Spleen (tissue), 11 donors: ENCODE measurements at regions not wholly inside any gene's neighbourhood (a gene's known extent, or its start where the extent isn't known, plus 50 kb on each side); places are given as distances from the start of the nearest gene placed in this dataset.

Source experiments
- DNase-seq: peaks from one replicate; pipeline ENCODE4 v3.0.0-alpha.2; 2020
- H3K27ac ChIP-seq, 8 donors: fragments of 200-600 bp; sonication (generic) in 7 of 8; 1 replicate in 4 of 8; 2 replicates in 4 of 8; pipeline versions ENCODE4 v1.5.0 to v1.8.0; 2016 to 2021; ENCODE audit warnings: inconsistent platforms in 4 of 8, mild to moderate bottlenecking in 4 of 8, moderate library complexity in 1 of 8
- H3K27me3 ChIP-seq, 7 donors: fragments of 200-600 bp; sonication (generic) in 6 of 7; replicated peaks in 1 of 7; 1 replicate in 4 of 7; 2 replicates in 3 of 7; pipeline versions ENCODE4 v1.5.0 to v1.8.0; 2016 to 2021; ENCODE audit warnings: inconsistent platforms in 3 of 7, mild to moderate bottlenecking in 1 of 7
- H3K36me3 ChIP-seq, 6 donors: fragments of 200-600 bp; sonication (generic) in 5 of 6; 1 replicate in 4 of 6; 2 replicates in 2 of 6; pipeline versions ENCODE4 v1.5.0 to v1.8.0; 2016 to 2021; ENCODE audit warnings: inconsistent platforms in 2 of 6
- H3K4me1 ChIP-seq, 6 donors: fragments of 200-600 bp; sonication (generic) in 5 of 6; 1 replicate in 3 of 6; 2 replicates in 3 of 6; pipeline versions ENCODE4 v1.5.0 to v1.8.0; 2016 to 2021; ENCODE audit warnings: inconsistent platforms in 3 of 6
- H3K4me3 ChIP-seq, 8 donors: fragments of 200-600 bp; sonication (generic) in 7 of 8; 1 replicate in 4 of 8; 2 replicates in 4 of 8; pipeline versions ENCODE4 v1.5.0 to v1.8.0; 2016 to 2021; ENCODE audit warnings: inconsistent platforms in 4 of 8, mild to moderate bottlenecking in 4 of 8, moderate library complexity in 2 of 8
- H3K9me3 ChIP-seq, 8 donors: fragments of 200-600 bp; sonication (generic) in 7 of 8; 1 replicate in 4 of 8; 2 replicates in 4 of 8; pipeline versions ENCODE4 v1.5.0 to v1.8.0; 2016 to 2021; ENCODE audit warnings: inconsistent platforms in 4 of 8
- CTCF ChIP-seq, 11 experiments: fragments of 200-600 bp in 7 of 11; fragments of 450-650 bp in 4 of 11; sonication (generic) in 4 of 11; IDR thresholded peaks in 8 of 11; conservative IDR thresholded peaks in 3 of 11; 1 replicate in 7 of 11; 2 replicates in 4 of 11; pipeline versions ENCODE4 v1.4.0 to v1.8.0; 2016 to 2021; ENCODE audit warnings: antibody characterized with exemption in 11 of 11, inconsistent platforms in 4 of 11, mild to moderate bottlenecking in 1 of 11
- POLR2A ChIP-seq, 3 donors: fragments of 450-650 bp; IDR thresholded peaks; one replicate each; pipeline ENCODE4 v1.5.1; 2017; ENCODE audit warnings: antibody characterized with exemption in 3 of 3, mild to moderate bottlenecking in 1 of 3
- POLR2AphosphoS5 ChIP-seq, 3 donors: sonication (generic); formaldehyde crosslinking; IDR thresholded peaks; one replicate each; pipeline ENCODE4 v1.5.1; 2017; ENCODE audit warnings: antibody characterized with exemption in 3 of 3
- WGBS, 5 donors: extraction: QIAGEN DNeasy Blood & Tissue Kit in 3 of 5; methylation state at CpG; one replicate each; pipeline versions ENCODE4 v1.1.5 to v1.1.7; 2013 to 2018; 5-methylcytosine and 5-hydroxymethylcytosine counted together
- intact Hi-C: fragments of 100-400 bp; cut with DNase I; formaldehyde crosslinking; loops from one replicate; pipeline ENCODE4 v1.15.0; 2023; ENCODE audit warnings: low total_unique reads
- donor health status: healthy with polysubstance abuse.
- donor health status: DM: no; HTN: no; CAD: no; lungs with moderate emphysema.
- donor health status: DM: no; HTN: no; CAD: no.
- donor health status: Bipolar disorder and iron deficiency.
- donor health status: healthy.
- donor health status: DM: no; HTN: no; CAD: no.
- donor health status: DM: yes; HTN: yes; CAD: no.

DNA sequence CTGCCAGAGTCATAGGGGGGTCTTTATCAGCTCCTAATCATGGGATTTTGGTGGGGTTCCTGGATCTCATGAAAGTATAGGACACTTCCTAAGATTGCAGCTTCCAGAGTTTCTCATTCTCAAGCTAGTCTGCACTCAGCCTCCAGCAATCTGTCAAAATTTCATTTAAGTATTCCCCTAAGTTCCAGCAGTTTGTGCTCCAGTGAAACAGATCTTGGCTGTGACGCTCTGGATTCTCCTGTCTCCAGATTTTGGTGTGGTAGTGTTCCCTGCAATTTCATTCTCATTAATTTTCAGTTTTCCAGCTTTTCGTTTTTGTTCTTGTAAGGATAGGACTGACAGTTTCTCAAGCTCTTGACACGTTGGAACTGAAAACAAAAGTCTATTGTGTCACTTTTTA is 908.9 kb upstream of the MIR17HG start:
- no peak overlapping the region for H3K27ac ChIP-seq
- H3K27me3 ChIP-seq, result no peaks in the 10 kb centered on the region
- H3K4me1 ChIP-seq, result no peaks in the 10 kb centered on the region
- intact Hi-C loops, result no loop called here
- 51 to 86% (median 66%) methylated on average over 3 of the region's 3 CpGs for WGBS, 5 donors
- H3K4me3 ChIP-seq, result no peak overlapping the region
- H3K9me3 ChIP-seq, result peaks cover 0 to 9% (median 0%) of the 10 kb centered on the region in 8 donors
- DNase-seq, result no peak
- TF ChIP-seq POLR2A (IDR thresholded peaks at IDR 0.05) (no peak), POLR2AphosphoS5 (IDR thresholded peaks at IDR 0.05) (no peak), CTCF (IDR thresholded peaks at IDR 0.05 in 8 of 11, conservative IDR thresholded peaks at IDR 0.05 in 3 of 11) (no peak)
- no peaks in the 10 kb centered on the region for H3K36me3 ChIP-seq

GRCh38 chr13:90443268-90443667 is 904.2 kb upstream of the MIR17HG start:
- H3K27ac ChIP-seq, result no peak overlapping the region
- H3K27me3 ChIP-seq, result no peaks in the 10 kb centered on the region
- intact Hi-C loops, result no loop called here
- no peak for DNase-seq
- H3K36me3 ChIP-seq, result no peaks in the 10 kb centered on the region
- H3K9me3 ChIP-seq, result peaks cover 0 to 6% (median 0%) of the 10 kb centered on the region in 8 donors
- 83 to 92% (median 84%) methylated on average over 3 of the region's 3 CpGs for WGBS, 5 donors
- TF ChIP-seq CTCF (IDR thresholded peaks at IDR 0.05 in 8 of 11, conservative IDR thresholded peaks at IDR 0.05 in 3 of 11), result no peak
- TF ChIP-seq POLR2AphosphoS5 (IDR thresholded peaks at IDR 0.05), result no peak
- no peak for TF ChIP-seq POLR2A (IDR thresholded peaks at IDR 0.05)
- H3K4me1 ChIP-seq, result no peaks in the 10 kb centered on the region
- no peak overlapping the region for H3K4me3 ChIP-seq

- intact Hi-C loops, result no loop called here
- Histone ChIP-seq H3K27ac (no peak overlapping the region), H3K4me3 (no peak overlapping the region), H3K4me1 (no peaks in the 10 kb centered on the region), H3K27me3 (no peaks in the 10 kb centered on the region), H3K9me3 (peaks cover 0 to 16% (median 0%) of the 10 kb centered on the region in 8 donors), H3K36me3 (no peaks in the 10 kb centered on the region)
- no peak for DNase-seq
- TF ChIP-seq CTCF (IDR thresholded peaks at IDR 0.05 in 8 of 11, conservative IDR thresholded peaks at IDR 0.05 in 3 of 11) (no peak), POLR2AphosphoS5 (IDR thresholded peaks at IDR 0.05) (no peak), POLR2A (IDR thresholded peaks at IDR 0.05) (no peak)
- 72 to 89% (median 85%) methylated on average over 1 of the region's 1 CpG for WGBS, 5 donors
These were observed 903.3 kb upstream of the MIR17HG start for GRCh38 chr13:90444232-90444631.

DNA sequence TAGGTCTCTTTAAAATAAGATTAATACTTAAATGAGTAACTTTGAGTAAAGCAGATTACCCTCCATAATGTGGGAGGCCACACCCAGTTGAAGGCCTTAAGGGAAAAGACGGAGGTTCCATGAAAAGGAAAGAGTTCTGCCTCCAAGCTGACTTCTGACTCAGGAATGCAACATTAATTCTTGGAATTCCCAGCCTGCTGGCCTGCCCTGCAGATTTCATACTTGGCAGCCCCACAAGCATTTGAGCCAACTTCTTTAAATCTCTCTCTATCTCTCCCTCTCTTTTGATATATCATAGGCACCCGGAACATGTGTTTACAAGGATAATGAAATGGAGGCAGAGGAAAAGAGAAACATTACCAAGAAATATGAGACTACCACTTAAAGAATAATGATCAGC is 902.3 kb upstream of the MIR17HG start:
- WGBS, 5 donors, result 61 to 87% (median 75%) methylated on average over 2 of the region's 2 CpGs
- TF ChIP-seq CTCF (IDR thresholded peaks at IDR 0.05 in 8 of 11, conservative IDR thresholded peaks at IDR 0.05 in 3 of 11) (no peak), POLR2AphosphoS5 (IDR thresholded peaks at IDR 0.05) (no peak), POLR2A (IDR thresholded peaks at IDR 0.05) (no peak)
- no peaks in the 10 kb centered on the region for H3K36me3 ChIP-seq
- DNase-seq, result no peak
- no peak overlapping the region for H3K27ac ChIP-seq
- H3K4me1 ChIP-seq, result no peaks in the 10 kb centered on the region
- H3K27me3 ChIP-seq, result no peaks in the 10 kb centered on the region
- peaks cover 0 to 16% (median 0%) of the 10 kb centered on the region in 8 donors for H3K9me3 ChIP-seq
- intact Hi-C loops, result no loop called here
- no peak overlapping the region for H3K4me3 ChIP-seq
